Stimulated activated CD8-positive, alpha-beta memory T cell treated with anti-CD3 and anti-CD28 coated beads, Interleukin-7, amount 100 ng/mL, for 24 hours (primary cell): ENCODE measurements at regions not wholly inside any gene's neighbourhood (a gene's known extent, or its start where the extent isn't known, plus 50 kb on each side); places are given as distances from the start of the nearest gene placed in this dataset.

ENCODE experiments used
- DNase-seq: peaks from one replicate; pipeline ENCODE4 v3.0.0-alpha.2; 2020; ENCODE audit warnings: low read depth

- DNase-seq, result no peak
Measured at GRCh38 chr13:75935805-75936204, 299.7 kb downstream of the LMO7 start.

GRCh38 chr13:75934889-75935288 lies 298.8 kb downstream of the LMO7 start:
- no peak for DNase-seq

GRCh38 chr13:75932636-75933035 lies 296.5 kb downstream of the LMO7 start:
- no peak for DNase-seq

GRCh38 chr13:75931116-75931515 lies 295.0 kb downstream of the LMO7 start:
- DNase-seq, result no peak

GRCh38 chr13:75929076-75929475 lies 292.9 kb downstream of the LMO7 start:
- DNase-seq, result no peak

- no peak for DNase-seq
Measured at GRCh38 chr13:75927183-75927669, 291.1 kb downstream of the LMO7 start.

- no peak for DNase-seq
Measured at GRCh38 chr13:75920536-75920935, 284.4 kb downstream of the LMO7 start.

GRCh38 chr13:75919660-75920199 lies 283.6 kb downstream of the LMO7 start:
- no peak for DNase-seq

- DNase-seq, result no peak
Measured at GRCh38 chr13:75915066-75915465, 278.9 kb downstream of the LMO7 start.

GRCh38 chr13:75913925-75914324 lies 277.8 kb downstream of the LMO7 start:
- no peak for DNase-seq

- no peak for DNase-seq
Measured at GRCh38 chr13:75910591-75910990, 274.5 kb downstream of the LMO7 start.
